ENCODE measurements at regions not wholly inside any gene's neighbourhood (a gene's known extent, or its start where the extent isn't known, plus 50 kb on each side); places are given as distances from the start of the nearest gene placed in this dataset.

- no peak for TF ChIP-seq EZH2 (IDR thresholded peaks at IDR 0.05)
- TF ChIP-seq POLR2AphosphoS5 (IDR thresholded peaks at IDR 0.05; ENCODE audit: borderline replicate concordance, low read depth, low read length) = no peak
Observed at GRCh38 chr13:51519771-51520216, 64.5 kb upstream of the WDFY2 start.
